ENCODE measurements at regions not wholly inside any gene's neighbourhood (a gene's known extent, or its start where the extent isn't known, plus 50 kb on each side); places are given as distances from the start of the nearest gene placed in this dataset.

- DNase-seq: no peak
These were observed 100.1 kb downstream of the MAFB start for GRCh38 chr20:40588891-40589290.

DNA sequence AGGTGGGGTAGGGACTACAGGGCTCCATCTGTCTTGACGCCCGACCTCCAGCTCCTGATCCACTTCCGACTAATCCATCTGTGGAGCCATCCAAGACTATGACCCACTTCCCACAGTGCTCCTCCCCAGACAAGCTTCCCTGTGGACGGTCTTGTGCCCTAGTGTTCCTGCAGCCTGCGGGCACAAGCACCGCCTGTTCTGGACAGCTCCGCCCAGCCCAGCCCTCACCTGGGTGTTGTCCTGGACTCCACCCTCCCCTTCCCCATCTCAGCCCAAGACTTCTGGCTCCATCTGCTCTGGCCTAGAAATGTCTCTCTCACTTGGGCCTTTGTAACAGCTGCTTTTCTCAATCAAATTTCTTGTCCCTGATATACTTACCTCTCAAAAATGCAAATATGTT, 102.0 kb downstream of the MAFB start:
- no peak for DNase-seq

DNA sequence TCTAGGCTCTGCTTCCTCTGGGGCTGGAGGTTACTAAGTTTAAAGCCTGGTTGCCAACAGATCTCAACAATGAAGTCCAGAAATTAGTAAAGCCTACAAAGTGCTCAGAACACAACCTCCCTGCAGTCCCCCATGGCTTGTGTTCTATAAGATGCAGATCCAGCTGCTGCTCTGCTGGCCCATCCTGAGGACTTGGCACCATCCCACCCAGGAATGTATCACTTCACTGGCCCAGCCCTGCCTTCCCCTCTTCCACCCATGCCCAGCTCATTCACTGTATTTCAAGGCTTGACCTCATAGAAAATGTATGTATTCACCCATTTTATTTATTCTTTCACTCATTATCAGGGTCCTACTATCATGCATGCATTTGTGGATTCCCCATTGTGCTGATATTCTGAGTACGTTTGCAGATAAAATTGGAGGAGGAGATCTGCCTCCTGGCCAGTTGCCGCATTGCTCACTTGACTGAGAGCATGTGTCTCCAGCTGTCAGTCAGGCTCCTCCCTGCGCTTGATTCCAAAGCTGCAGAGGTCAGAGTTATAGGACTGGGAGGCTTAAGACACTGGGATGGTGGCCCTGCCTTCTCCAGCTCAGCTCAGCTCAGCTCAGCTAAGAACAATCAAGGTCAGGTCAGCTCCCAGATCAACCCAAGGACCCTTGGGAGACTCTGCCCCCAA, 104.8 kb downstream of the MAFB start:
- DNase-seq: no peak

DNA sequence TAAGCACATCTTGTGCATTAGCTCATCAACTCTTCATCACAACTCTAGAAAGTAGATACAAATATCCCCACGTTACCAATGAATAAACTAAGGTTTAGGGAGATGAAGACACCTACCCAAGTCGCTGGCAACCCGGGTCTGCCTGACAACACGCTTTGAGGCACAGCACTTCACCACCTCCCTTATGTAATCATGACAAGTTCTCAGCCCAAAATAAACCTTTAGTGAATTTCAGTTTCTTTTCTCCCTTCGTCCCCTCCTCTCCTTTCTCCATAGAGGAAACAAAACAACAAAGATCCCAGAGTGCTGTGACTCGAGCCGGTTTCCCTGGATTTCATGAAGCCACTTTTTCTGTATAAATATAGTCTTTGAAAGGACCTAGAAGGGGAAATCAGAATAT, 105.4 kb downstream of the MAFB start:
- DNase-seq: no peak

GRCh38 chr20:40583205-40583604, 105.8 kb downstream of the MAFB start:
- DNase-seq: peak in 1 of 2 donors; percentile 46

- no peak for DNase-seq
These were observed 106.5 kb downstream of the MAFB start for GRCh38 chr20:40582531-40582930.

- DNase-seq: no peak
These were observed 109.3 kb downstream of the MAFB start for GRCh38 chr20:40579701-40580100.

DNA sequence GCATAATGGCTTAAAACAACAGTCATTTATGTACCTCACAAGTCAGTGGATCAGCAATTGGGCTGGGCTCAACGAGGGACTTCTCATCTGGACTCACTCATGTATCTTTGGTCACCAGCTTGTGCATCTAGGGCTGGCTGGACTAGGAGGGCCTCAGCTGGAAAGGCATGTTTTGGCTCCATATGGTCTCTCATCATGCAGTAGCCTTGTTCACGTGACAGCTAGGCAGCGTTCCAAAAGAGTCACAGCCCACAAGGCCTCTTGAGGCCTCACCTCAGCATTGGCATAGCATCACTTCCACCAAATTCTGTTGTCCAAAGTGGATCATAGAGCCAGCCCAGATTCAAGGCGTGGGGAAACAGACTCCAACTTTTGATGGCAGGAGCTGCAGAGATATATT, 110.1 kb downstream of the MAFB start:
- no peak for DNase-seq

- DNase-seq: no peak
These were observed 113.2 kb downstream of the MAFB start for GRCh38 chr20:40575851-40576250.

DNA sequence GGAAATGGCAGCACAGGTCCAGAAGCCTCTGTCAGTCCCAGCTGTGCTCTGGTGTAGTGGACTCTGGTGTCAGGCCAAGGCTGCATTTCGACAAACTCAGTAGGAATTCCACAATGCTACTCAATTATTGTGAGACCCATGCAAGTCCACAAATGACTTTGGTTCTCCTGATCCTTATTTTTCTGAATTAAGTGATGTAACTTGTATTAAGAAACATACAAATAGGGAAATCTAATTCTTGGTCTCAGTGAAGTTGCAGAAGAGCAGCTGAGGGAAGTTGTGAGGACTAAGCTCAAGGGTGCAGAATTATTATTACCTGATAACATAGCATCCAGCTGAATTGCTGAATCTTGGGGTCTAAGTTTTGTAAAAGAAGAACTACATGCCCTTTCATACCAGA, 116.8 kb downstream of the MAFB start:
- no peak for DNase-seq

DNA sequence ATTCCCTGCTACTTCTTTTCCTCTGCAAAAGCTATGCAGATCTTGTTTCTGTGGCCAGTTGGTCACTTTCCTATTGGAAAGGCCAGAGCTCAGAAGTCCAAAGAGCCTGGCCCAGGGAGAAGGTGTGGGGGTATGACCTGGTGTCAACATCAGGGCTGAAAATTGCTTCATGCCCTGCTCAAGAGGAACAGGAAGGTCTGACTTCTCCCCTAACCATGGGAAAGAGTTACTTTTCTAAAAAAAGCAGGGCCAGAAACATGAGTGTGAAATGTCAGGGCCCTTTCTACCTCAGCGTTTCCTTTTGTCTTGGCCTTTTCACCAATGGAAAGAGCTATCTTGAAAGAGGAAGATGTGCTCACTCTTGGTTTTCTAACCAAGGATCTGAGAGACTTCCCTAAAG, 117.4 kb downstream of the MAFB start:
- DNase-seq: peak in 1 of 2 donors; percentile 18

DNA sequence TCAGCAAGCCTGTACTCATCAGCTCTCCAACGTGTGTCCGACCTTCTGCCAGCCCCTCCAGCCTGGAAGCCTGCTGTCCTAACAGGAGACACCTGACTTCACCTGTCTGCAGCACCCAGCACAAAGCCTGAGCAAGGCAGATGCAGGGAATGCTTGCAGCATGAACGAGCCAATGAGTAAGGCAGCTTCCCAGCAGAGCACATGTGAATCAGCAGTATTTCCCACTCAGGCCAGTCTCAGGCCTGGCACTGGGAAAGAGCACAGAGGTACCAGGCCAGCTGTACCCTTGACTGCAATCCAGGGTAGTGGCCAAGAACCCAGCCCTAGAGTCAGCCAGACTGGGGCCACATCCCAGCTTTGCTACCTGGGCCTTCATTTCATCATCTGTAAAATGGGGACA, 120.8 kb downstream of the MAFB start:
- DNase-seq: no peak

DNA sequence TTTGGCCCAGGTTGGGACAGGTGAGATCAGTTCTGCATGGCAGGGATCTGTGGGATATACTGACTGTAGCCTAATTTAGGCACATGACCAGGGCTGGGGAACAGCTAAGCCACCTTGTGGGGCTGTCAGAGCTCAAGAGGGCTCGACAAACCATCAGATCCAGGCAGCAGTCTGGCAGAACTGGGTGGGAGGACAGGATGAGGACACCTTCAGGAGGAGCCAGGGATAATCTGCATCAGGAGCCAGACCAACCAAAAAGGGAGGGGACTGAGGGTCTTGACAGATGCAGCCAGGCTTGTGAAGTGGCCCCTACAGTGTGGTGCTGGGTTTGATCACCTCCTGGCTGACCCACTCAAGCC, 123.4 kb downstream of the MAFB start:
- no peak for DNase-seq

GRCh38 chr20:40565001-40565681, 123.9 kb downstream of the MAFB start:
- DNase-seq: no peak

- no peak for DNase-seq
These were observed 125.6 kb downstream of the MAFB start for GRCh38 chr20:40563296-40563950.

- DNase-seq: peak in 1 of 2 donors; percentile 5
These were observed 127.0 kb downstream of the MAFB start for GRCh38 chr20:40562031-40562430.

DNA sequence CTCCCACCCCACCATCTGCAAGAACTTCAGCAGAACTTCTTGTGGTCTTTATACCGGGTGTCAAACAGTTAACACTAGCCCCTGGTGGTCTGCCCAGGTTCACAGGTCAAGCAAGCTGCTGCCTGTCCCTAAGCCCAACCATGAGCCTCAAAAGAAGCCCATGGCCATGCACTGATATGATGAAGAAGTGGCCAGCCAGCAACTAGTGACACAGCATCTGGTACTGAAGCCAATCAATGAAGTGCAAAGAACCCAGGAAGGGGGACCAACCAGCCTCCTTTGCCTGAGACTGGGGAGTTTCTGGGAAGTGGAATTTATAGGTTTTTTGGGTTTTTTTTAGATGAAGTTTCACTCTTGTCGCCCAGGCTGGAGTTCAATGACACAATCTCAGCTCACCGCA, 127.8 kb downstream of the MAFB start:
- no peak for DNase-seq

DNA sequence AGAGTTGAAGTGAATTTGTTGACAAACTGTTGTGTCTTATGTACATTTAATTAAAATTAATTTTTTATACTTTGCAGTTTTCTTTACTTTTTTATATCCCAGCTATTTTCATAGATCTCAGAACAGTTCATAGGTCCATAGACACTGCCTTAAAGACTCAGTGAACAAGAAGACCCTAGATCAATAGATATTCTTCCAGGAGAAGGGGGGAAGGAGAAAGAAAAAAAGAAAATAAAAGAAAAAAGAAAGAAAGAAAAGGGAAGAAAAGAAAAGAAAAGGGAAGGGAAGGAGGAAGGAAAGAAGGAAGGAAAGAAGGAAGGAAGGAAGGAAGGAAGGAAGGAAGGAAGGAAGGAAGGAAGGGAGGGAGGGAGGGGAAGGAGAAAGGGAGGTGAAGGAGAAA, 130.8 kb downstream of the MAFB start:
- no peak for DNase-seq

DNA sequence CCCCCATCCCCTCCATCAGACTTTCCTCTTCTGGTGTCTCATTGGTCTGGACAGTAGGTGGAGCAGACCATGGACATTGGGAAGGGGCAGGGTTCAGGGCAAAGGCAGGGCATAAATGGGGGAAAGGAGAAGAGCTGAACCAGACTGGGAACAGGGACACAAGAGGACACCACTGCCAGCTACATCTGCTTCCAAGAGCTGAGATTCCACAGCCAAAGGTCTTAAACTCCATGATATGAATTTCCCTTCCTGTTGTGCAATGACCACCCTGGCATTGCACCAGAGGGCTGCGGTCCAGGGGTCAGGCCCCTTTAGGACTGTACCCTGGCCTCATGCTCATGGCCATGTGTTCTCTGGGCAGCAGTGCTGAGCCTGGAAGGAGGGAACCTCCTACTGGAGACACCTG, 137.9 kb downstream of the MAFB start:
- DNase-seq: no peak

- no peak for DNase-seq
These were observed 141.4 kb downstream of the MAFB start for GRCh38 chr20:40547483-40548091.

DNA sequence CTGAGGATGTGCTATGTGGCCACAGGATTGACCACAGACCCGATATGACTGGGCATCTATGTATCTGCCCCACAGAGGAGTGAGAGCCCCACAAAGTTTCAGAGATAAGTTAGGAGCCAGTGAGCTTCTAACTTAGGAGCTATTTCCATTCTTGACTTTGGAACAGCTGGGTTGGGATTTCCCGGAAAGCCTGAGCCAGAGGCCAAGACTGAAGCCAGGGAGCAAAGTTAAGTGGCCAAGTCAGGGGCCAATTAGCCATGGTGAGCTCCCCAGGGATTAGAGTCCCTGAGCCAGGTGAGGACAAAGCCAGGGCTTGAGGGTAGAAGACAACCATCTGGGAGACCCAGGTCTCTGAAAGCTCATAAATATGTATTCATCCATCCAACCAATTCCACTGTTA, 143.6 kb downstream of the MAFB start:
- DNase-seq: no peak

GRCh38 chr20:40542065-40542464, 147.0 kb downstream of the MAFB start:
- DNase-seq: no peak

DNA sequence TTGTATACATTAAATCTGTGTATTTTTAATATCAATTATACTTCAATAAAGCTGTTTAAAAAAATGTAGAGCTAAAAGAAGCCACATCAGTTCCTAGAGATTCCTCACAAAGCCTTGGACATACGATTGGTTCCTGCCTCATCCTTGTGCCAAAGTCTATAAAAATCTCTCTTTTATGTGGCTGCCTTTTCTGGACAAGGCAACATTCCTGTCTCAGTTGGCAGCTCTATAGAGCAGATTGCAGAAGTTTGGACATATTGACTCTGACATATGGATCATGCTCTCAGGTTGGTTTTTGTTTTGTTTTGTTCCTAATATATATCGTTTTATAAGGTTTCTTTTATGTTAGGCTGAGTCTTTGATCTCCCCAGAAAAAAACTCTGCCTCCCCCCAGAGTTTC, 148.9 kb downstream of the MAFB start:
- DNase-seq: no peak

GRCh38 chr20:40538131-40538530, 150.9 kb downstream of the MAFB start:
- DNase-seq: no peak

Measured in hippocampal formation (tissue), 2 donors.